ENCODE measurements at regions not wholly inside any gene's neighbourhood (a gene's known extent, or its start where the extent isn't known, plus 50 kb on each side); places are given as distances from the start of the nearest gene placed in this dataset.

DNA sequence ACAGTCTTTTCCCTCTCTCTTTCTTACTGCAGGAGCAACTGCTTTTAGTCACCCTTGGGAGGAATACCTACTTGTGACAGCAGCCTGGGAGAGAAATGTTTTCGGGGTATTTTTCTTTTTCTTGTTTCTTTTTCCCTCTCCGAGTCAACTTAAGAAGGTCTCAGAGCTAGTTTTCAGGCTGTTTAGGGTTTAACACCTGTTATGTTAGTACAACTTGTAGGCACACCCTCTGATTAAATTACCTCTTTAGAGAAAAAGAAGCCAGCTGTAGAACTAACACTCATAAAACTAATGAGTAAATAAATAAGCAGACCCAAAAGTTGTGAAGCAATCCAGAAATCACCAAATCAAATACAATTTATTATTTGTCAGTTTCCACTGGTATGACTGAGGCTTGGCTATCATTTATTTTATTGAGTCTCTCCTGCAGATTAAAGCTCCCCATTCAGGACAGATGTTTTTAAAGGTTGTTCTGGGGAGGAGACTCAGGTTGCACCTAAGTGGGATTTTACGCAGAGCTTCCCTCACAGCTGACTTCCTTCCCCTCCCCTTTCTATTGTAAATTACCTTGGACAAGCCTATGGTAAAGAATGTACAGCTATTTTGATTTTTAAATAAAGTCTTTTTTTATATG lies 112.5 kb downstream of the FOXB1 start:
- Histone ChIP-seq H3K36me3 (ENCODE audit: insufficient read depth, low read length) (no peaks in the 10 kb centered on the region), H3K4me1 (ENCODE audit: insufficient read depth, low read length) (peaks cover 10% of the 10 kb centered on the region), H3K27me3 (ENCODE audit: insufficient read depth, low read length) (peaks cover 15% of the 10 kb centered on the region), H2AFZ (ENCODE audit: low read depth, low read length) (no peak overlapping the region), H3K4me2 (ENCODE audit: low read length) (peak overlapping the region; percentile 61), H3K27ac (ENCODE audit: low read depth, low read length) (no peak overlapping the region), H3K9ac (ENCODE audit: low read length) (no peak overlapping the region), H4K20me1 (ENCODE audit: insufficient read depth, low read length) (no peaks in the 10 kb centered on the region), H3K4me3 (ENCODE audit: insufficient read depth, low read depth, low read length) (no peak overlapping the region), H3K9me3 (ENCODE audit: insufficient read depth, low read depth, low read length) (no peaks in the 10 kb centered on the region), H3K79me2 (ENCODE audit: insufficient read depth, low read length) (no peaks in the 10 kb centered on the region)
- no peaks in the 10 kb centered on the region for H3K9me3 Mint-ChIP-seq (ENCODE audit: unreplicated experiment)
- DNase-seq (ENCODE audit: low read depth) (no peak), FAIRE-seq (no peak)
- peaks cover 16% of the 10 kb centered on the region for H3K4me1 Mint-ChIP-seq (ENCODE audit: low read depth, unreplicated experiment)
- H3K4me3 Mint-ChIP-seq (ENCODE audit: unreplicated experiment) = no peak overlapping the region
- H3K27me3 Mint-ChIP-seq (ENCODE audit: low read depth, unreplicated experiment) = peaks cover 20% of the 10 kb centered on the region
- no peaks in the 10 kb centered on the region for H3K36me3 Mint-ChIP-seq (ENCODE audit: low read depth, unreplicated experiment)
- peak overlapping the region; percentile 92 for H3K27ac Mint-ChIP-seq (ENCODE audit: unreplicated experiment)
- no peak for TF ChIP-seq EZH2 (IDR thresholded peaks at IDR 0.05; ENCODE audit: insufficient read depth, low read length)
- TF ChIP-seq, protein P1, sequence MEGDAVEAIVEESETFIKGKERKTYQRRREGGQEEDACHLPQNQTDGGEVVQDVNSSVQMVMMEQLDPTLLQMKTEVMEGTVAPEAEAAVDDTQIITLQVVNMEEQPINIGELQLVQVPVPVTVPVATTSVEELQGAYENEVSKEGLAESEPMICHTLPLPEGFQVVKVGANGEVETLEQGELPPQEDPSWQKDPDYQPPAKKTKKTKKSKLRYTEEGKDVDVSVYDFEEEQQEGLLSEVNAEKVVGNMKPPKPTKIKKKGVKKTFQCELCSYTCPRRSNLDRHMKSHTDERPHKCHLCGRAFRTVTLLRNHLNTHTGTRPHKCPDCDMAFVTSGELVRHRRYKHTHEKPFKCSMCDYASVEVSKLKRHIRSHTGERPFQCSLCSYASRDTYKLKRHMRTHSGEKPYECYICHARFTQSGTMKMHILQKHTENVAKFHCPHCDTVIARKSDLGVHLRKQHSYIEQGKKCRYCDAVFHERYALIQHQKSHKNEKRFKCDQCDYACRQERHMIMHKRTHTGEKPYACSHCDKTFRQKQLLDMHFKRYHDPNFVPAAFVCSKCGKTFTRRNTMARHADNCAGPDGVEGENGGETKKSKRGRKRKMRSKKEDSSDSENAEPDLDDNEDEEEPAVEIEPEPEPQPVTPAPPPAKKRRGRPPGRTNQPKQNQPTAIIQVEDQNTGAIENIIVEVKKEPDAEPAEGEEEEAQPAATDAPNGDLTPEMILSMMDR (IDR thresholded peaks at IDR 0.05; ENCODE audit: insufficient read depth, low read depth, low read length) = no peak

DNA sequence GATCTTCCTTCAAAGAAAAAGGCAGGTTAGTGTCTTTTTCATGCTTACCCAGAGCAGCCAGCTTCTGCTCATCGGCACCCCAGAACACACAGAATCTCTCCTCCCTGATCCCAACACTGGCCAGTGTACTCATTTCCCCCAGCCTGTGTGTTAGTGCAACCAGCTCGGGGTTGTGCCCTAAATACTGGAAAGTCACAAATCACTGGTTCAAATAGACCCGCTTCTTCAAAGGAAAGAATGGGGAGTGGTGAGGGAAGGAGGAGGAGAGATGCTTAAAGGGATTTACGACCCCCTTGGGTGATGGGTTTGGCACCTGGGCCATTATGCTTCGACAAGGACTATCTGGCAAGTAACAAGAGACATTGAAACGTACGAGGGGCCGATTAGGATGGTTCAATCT lies 114.0 kb downstream of the FOXB1 start:
- Histone ChIP-seq H3K79me2 (ENCODE audit: insufficient read depth, low read length) (no peaks in the 10 kb centered on the region), H3K36me3 (ENCODE audit: insufficient read depth, low read length) (no peaks in the 10 kb centered on the region), H3K4me2 (ENCODE audit: low read length) (no peak overlapping the region), H2AFZ (ENCODE audit: low read depth, low read length) (no peak overlapping the region), H3K27me3 (ENCODE audit: insufficient read depth, low read length) (peaks cover 15% of the 10 kb centered on the region), H3K27ac (ENCODE audit: low read depth, low read length) (no peak overlapping the region), H3K4me3 (ENCODE audit: insufficient read depth, low read depth, low read length) (no peak overlapping the region), H3K9ac (ENCODE audit: low read length) (no peak overlapping the region), H3K4me1 (ENCODE audit: insufficient read depth, low read length) (peaks cover 10% of the 10 kb centered on the region), H3K9me3 (ENCODE audit: insufficient read depth, low read depth, low read length) (no peaks in the 10 kb centered on the region), H4K20me1 (ENCODE audit: insufficient read depth, low read length) (no peaks in the 10 kb centered on the region)
- Mint-ChIP-seq H3K4me1 (ENCODE audit: low read depth, unreplicated experiment) (peaks cover 16% of the 10 kb centered on the region), H3K4me3 (ENCODE audit: unreplicated experiment) (no peak overlapping the region), H3K27ac (ENCODE audit: unreplicated experiment) (no peak overlapping the region), H3K27me3 (ENCODE audit: low read depth, unreplicated experiment) (peaks cover 26% of the 10 kb centered on the region), H3K36me3 (ENCODE audit: low read depth, unreplicated experiment) (no peaks in the 10 kb centered on the region), H3K9me3 (ENCODE audit: unreplicated experiment) (no peaks in the 10 kb centered on the region)
- no peak for DNase-seq (ENCODE audit: low read depth)
- FAIRE-seq = no peak
- no peak for TF ChIP-seq EZH2 (IDR thresholded peaks at IDR 0.05; ENCODE audit: insufficient read depth, low read length)
- TF ChIP-seq, protein P1 (IDR thresholded peaks at IDR 0.05; ENCODE audit: insufficient read depth, low read depth, low read length) = no peak

DNA sequence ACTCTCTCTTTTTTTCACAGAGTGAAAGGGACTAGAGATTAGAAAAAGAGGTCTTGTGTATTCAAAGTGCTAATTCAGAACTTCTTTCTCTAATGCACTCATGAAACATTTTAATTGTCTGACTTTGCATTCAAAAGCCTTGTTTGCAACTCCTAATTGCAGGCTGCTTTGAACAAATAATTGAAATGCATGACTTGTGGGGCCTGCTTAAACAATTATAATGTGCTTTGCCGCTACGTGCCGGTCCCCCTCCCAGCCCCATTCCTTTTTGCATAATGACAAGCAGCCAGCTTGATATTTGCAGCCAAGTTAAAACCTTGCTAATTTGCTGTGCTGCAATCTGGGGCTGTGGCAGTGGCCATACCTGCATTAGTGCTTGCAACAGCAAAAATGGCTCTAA lies 114.5 kb downstream of the FOXB1 start:
- Mint-ChIP-seq H3K4me3 (ENCODE audit: unreplicated experiment) (no peak overlapping the region), H3K4me1 (ENCODE audit: low read depth, unreplicated experiment) (peaks cover 16% of the 10 kb centered on the region), H3K27me3 (ENCODE audit: low read depth, unreplicated experiment) (peaks cover 26% of the 10 kb centered on the region), H3K36me3 (ENCODE audit: low read depth, unreplicated experiment) (no peaks in the 10 kb centered on the region), H3K9me3 (ENCODE audit: unreplicated experiment) (no peaks in the 10 kb centered on the region), H3K27ac (ENCODE audit: unreplicated experiment) (no peak overlapping the region)
- Histone ChIP-seq H3K27me3 (ENCODE audit: insufficient read depth, low read length) (peaks cover 15% of the 10 kb centered on the region), H3K79me2 (ENCODE audit: insufficient read depth, low read length) (no peaks in the 10 kb centered on the region), H3K4me2 (ENCODE audit: low read length) (no peak overlapping the region), H3K9ac (ENCODE audit: low read length) (no peak overlapping the region), H3K4me1 (ENCODE audit: insufficient read depth, low read length) (peaks cover 10% of the 10 kb centered on the region), H3K4me3 (ENCODE audit: insufficient read depth, low read depth, low read length) (no peak overlapping the region), H2AFZ (ENCODE audit: low read depth, low read length) (no peak overlapping the region), H4K20me1 (ENCODE audit: insufficient read depth, low read length) (no peaks in the 10 kb centered on the region), H3K27ac (ENCODE audit: low read depth, low read length) (no peak overlapping the region), H3K9me3 (ENCODE audit: insufficient read depth, low read depth, low read length) (no peaks in the 10 kb centered on the region), H3K36me3 (ENCODE audit: insufficient read depth, low read length) (no peaks in the 10 kb centered on the region)
- DNase-seq (ENCODE audit: low read depth) (no peak), FAIRE-seq (no peak)
- no peak for TF ChIP-seq EZH2 (IDR thresholded peaks at IDR 0.05; ENCODE audit: insufficient read depth, low read length)
- TF ChIP-seq, protein P1 (IDR thresholded peaks at IDR 0.05; ENCODE audit: insufficient read depth, low read depth, low read length) = no peak
